Peyer's patch (tissue), 4 donors: ENCODE measurements at regions not wholly inside any gene's neighbourhood (a gene's known extent, or its start where the extent isn't known, plus 50 kb on each side); places are given as distances from the start of the nearest gene placed in this dataset.

Experiments
- CTCF ChIP-seq, 6 experiments: fragments of 450-650 bp in 4 of 6; fragments of 200-600 bp in 2 of 6; sonication (generic) in 1 of 6; IDR thresholded peaks; one replicate each; pipeline ENCODE4 v1.5.1; 2017 to 2019; ENCODE audit warnings: antibody characterized with exemption in 6 of 6, mild to moderate bottlenecking in 3 of 6, moderate library complexity in 1 of 6
- POLR2A ChIP-seq, 2 donors: fragments of 450-650 bp; IDR thresholded peaks; one replicate each; pipeline ENCODE4 v1.5.1; 2017; ENCODE audit warnings: antibody characterized with exemption in 2 of 2, mild to moderate bottlenecking in 2 of 2, moderate library complexity in 2 of 2

DNA sequence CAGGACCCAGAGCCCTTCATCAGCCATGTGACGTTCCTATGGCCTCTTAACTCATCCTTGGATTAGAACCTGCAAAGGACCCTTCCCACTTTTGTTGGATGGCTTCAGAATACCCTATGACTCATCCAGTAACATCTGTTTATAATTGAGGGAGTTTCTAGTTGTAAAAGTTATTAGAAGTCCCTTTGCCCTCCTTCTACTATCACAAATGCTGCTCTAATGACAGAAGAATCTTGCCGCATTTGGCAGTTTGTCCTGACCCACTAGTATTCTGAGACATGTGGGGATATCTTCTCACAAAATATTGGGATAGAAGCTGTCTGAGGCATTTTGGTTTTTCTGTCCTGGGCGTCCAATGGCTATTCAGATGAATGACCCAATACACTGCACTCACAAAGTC, 251.8 kb upstream of the TMEM72 start:
- TF ChIP-seq CTCF (IDR thresholded peaks at IDR 0.05) = no peak
- TF ChIP-seq POLR2A (IDR thresholded peaks at IDR 0.05) = no peak
